GM20000 (cell line): ENCODE measurements at regions not wholly inside any gene's neighbourhood (a gene's known extent, or its start where the extent isn't known, plus 50 kb on each side); places are given as distances from the start of the nearest gene placed in this dataset.

Experiments used
- DNase-seq: peaks from one replicate; pipeline ENCODE4 v3.0.0; 2012; ENCODE audit warnings: low spot score
- TF ChIP-seq, protein P1 (sequence below): IDR thresholded peaks from 2 replicates; pipeline ENCODE4 v1.5.1; 2012; ENCODE audit warnings: mild to moderate bottlenecking, control low read depth; ENCODE audit errors: extremely low read depth, missing control alignments

DNA sequence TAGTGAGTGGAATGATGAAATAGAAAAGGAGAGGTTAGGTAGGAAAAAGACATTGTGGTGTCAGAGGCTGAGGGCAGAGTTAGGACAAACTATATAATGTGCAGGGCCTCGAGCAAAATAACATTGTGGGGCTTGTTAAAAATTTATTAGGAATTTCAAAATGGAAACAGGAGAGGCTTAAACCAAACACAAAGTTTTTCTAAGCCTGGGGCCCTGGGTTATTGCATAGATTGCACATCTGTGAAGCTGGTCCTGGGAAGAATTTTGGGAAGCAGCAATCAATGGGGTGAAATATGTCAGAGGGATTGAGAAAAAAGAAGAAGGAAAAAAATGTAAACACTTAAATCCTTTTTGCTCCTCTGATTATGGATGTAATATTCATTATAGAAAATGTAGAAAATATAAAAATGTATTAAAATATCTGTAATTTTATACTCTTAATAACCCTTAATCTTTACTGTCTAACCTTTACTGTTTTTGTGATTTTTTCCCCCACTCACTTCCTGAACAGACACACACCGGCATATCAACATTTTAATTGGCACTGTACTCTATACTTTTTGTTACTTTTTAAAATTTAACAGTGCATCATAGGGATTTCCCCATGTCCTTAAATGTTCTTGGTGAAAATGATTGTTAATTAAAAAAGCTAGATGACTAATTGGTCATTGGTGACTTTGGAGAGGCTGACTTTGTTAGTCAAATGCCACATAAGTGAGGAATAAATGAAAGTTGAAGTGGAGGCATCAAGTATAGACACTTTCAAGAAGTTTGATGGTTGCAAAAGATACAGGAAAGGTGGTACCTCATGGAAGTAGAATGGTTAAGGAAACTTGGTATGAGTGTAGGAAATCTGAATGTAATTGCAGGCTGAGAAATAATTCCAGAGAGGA, 183.4 kb downstream of the NFKBIZ start:
- DNase-seq, result no peak
- TF ChIP-seq, protein P1, sequence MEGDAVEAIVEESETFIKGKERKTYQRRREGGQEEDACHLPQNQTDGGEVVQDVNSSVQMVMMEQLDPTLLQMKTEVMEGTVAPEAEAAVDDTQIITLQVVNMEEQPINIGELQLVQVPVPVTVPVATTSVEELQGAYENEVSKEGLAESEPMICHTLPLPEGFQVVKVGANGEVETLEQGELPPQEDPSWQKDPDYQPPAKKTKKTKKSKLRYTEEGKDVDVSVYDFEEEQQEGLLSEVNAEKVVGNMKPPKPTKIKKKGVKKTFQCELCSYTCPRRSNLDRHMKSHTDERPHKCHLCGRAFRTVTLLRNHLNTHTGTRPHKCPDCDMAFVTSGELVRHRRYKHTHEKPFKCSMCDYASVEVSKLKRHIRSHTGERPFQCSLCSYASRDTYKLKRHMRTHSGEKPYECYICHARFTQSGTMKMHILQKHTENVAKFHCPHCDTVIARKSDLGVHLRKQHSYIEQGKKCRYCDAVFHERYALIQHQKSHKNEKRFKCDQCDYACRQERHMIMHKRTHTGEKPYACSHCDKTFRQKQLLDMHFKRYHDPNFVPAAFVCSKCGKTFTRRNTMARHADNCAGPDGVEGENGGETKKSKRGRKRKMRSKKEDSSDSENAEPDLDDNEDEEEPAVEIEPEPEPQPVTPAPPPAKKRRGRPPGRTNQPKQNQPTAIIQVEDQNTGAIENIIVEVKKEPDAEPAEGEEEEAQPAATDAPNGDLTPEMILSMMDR, result no peak

DNA sequence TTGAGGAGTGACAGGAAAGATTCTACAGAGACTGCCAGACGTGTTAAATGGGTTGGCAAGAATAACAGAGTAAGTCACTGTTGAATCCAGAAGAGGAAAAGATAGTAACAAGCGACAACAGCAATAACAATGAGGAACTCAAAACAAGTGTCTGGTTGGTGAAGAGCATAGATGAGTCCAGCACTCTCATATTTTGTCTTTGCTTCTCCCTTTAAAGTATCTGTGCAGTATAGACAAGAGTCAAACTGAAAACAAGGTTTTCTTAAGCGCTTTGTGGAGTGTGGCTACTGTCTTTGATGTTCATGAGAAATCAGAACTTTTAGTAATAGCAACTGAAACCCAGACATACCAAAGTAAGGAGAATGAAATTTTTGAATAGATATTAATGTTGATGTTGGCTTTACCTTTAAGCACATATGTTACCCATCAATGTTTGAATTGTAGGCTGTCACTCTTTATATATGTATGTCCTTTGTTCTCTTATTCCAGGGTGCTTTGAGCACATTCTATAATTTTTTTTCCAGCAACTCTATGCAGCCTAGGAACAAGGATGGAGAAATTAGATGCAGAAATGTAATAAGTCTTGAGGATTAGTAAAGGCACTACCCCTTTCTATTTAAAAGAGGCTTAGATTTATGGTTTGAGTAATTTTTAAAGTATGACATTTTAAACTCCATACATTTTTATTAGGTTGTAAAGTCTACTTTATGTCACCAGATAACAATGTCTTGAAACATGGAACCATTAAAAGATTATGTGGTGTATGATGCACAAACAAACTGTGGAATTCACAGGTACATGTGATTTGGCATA, 185.5 kb downstream of the NFKBIZ start:
- TF ChIP-seq, protein P1, result no peak

DNA sequence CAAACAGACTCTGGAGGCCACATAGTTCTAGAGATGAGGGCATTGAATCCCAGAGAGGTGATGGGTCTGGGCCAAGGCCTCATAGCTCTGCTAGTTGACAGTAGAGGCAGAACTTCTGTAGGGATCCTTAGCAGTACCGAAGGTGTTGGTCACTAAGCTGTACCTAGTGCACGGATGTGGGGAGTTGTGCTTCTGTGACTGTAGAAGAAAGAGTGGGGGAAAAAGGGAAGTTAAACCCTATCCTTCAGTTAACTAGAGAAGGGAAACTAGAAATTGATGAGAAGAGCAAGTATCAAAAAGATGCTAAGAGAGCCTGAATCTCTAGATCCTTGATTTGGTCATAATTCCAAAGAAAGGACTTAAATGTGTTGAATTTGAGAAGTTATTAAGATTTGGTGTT, 186.7 kb downstream of the NFKBIZ start:
- no peak for DNase-seq
- TF ChIP-seq, protein P1, result no peak

More for the DNA sequence above, 185.5 kb downstream of the NFKBIZ start:
- no peak for DNase-seq

DNA sequence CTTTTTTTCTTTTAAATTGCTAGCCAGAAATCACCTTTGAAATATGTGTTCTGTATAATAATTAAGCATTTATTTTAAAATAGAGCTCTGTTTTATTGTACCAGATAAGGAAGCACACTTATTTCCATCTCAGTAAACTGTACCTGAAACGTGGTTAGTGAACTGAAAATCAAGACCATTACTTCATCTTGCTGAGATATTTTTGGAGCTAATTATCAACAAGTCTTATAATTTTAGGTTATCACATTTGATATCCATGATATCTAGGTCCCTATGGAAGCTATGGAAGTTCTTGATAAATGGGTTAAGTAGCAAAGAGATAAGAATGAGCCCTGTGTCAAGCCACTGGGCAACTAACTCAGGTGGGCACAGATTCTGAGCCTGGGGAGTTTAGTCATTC, 187.2 kb downstream of the NFKBIZ start:
- TF ChIP-seq, protein P1, result no peak
- no peak for DNase-seq

DNA sequence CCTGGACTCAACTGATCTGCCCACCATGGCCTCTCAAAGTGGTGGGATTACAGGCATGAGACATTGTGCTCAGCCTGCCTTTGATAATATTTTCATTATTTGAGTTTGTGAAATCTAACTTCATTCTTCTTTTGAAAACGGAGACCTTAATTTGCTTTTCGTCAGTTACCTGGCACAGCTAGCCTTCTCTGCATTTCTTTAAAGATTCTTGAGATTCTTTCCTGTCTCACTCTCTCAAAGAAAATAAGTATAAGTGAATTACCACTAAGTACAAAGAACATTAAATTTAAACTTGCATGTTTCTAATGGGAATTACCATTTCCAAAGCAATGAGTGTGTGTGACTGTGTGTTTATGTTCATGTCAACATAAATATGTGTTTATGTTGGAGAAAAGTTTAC, 187.9 kb downstream of the NFKBIZ start:
- TF ChIP-seq, protein P1, result no peak
- DNase-seq, result no peak

DNA sequence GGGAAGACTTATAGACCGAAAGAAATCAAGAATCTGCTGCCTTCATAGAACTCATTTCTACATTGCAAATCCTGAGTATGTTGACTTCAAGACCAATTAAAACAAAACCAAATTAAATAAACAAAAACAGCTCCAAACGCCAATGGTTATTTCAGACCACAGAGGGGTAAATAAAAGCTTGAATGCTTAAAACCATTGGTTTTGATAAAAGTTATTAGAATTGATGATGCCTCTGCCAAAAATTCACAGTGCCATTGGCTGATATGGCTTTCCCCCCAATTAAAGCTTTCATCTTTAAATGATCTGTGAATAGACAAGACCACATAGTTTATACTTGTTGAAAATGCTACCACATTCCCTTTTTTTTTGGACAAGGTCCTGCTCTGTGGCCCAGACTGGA, 188.5 kb downstream of the NFKBIZ start:
- TF ChIP-seq, protein P1, result no peak
- no peak for DNase-seq
